NCI-H526 (cell line): ENCODE measurements at regions not wholly inside any gene's neighbourhood (a gene's known extent, or its start where the extent isn't known, plus 50 kb on each side); places are given as distances from the start of the nearest gene placed in this dataset.
A peak's percentile ranks its signal among the peaks of the same experiment; 100 is the strongest.

Experiments
- DNase-seq, 2 experiments: peaks; one replicate each; lab custom pipeline; 2025; lab: John Stamatoyannopoulos, UW

DNA sequence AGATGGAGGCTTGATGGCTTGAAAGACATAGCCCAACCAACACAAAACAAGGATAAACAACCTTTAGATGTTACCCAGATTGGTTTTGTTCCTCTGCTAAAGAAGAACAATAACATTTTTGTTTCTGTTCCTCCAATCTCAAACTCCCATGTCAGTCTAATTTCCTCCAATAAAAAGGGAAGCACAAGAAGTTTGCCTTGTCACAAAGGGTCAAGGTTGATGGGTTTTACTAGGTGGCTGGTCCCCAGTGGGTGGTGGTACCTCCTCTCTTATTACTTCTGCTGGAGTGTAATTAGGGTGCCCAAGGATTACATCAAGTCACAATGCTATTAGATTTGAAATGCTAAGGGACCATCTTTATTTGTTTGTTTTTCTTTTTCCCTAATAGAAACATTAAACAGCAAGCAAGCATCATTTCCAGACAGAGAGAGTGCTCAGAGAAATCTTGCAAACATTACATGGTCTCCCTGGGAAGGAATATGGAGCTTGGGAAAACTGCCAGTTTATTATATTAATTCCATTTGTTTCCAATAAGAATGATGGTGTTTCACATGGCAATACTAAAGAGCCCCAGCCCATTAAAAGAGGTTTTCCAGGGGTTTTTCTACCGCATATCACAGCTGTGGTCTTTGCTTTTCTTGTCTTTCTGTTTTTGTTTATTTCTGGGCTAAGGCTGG lies 78.3 kb upstream of the AOAH start:
- no peak for DNase-seq

DNA sequence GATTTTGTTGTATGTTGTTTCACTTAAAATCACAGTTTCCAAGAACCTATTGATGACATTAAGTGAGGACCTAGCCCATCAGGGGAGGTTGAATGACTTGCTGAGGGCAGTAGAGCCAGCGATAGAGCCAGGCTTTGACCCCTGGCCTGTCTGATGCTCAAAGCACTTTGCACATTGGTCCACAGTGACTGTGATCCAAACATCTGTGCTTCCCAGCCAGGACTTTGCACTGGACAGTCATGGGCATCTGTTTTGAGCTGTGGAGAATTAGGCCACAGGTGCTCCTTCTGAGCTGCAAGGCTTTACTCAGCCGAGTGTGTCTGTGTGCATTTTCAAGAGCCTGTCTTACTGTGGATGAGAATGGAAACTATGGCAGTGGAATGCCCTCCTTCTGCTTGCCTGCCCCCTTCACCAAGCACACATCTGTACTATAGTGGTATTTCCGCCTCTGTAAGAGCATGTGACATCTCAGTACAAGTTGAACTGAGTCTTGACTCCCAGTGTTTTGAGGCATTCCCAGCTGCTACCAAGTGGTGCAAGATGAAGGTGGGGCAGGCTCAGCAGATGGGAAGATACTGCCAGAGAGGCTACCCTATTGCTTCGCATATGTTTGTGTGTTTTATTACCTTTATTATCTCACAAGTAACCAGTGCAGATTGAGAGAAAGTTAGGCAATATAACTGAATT lies 72.7 kb upstream of the AOAH start:
- DNase-seq, result no peak

GRCh38 chr7:36795451-36796021 lies 71.2 kb upstream of the AOAH start:
- DNase-seq, result no peak

- DNase-seq, result peak in 1 of 2 experiments; percentile 13
Measured at GRCh38 chr7:36794689-36795088, 70.4 kb upstream of the AOAH start.

DNA sequence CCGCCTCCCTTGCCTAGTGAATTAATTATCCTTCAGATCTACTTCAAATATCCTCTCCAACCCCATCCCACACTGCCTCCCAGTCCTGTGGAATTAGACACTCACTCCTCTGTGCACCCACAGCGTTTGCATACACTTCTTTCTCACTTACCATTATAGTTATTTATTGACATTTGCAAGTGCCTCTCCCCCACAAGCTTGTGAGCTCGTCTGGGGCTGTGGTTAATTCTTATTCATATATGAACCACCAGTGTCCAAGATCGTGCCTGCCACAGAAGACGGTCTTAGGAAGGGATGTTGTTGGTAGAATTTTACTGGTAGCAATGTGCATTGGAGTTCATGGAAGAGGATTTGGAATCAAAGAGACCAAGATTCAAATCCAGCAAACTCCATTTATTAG lies 68.1 kb upstream of the AOAH start:
- DNase-seq, result no peak

GRCh38 chr7:36790311-36790787 lies 66.1 kb upstream of the AOAH start:
- DNase-seq, result no peak

DNA sequence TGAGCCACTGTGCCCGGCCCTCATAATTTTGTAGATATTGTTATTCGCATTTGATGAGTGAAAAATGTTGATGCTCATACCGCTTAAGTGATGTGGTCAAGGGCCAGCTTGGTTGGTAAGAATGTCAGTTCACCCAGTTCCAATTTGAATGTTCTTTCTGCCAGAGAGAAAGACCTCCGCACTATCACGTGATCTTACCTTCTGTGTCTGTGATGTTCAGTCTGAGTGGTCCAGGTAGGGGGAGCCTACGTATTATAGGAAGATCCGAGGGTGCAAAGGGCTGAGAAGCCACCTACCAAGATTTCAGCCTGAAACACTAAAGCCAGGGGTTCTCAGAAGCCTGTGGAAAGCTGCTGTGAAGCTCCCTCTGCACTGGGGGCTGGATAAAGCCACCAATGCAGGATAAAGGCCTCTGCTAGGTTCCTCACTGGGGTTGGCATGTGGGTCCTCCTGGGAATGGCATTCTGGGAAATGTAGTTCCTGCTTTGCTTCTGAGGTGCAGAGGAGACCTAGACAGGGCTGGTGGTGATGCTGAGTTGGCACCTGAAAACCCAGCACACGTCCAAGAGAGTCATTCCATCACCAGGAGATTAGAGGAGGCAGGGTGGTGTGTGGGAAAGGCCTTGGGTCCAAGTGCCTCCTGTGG lies 64.7 kb upstream of the AOAH start:
- no peak for DNase-seq

DNA sequence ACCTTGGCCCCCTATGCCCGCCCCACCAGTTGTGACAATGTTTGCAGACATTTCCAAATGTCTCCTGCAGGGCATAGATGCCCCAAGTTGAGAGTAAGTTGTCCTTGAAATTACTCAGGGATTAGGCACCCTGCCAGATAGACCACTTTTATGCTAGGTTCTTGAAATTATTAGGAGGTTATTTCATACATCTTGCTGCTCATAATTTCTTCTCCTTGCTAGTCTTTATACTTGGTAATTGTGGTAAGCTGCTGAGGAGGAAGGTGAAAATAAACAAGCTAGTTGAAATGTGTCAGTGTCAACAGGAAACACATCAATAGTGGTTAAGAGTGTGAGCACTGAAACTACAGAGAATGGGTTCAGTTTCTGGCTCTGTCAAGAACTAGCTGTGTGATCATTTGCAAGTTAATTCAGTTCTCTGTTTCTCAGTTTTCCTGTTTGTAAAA lies 63.7 kb upstream of the AOAH start:
- DNase-seq, result no peak

DNA sequence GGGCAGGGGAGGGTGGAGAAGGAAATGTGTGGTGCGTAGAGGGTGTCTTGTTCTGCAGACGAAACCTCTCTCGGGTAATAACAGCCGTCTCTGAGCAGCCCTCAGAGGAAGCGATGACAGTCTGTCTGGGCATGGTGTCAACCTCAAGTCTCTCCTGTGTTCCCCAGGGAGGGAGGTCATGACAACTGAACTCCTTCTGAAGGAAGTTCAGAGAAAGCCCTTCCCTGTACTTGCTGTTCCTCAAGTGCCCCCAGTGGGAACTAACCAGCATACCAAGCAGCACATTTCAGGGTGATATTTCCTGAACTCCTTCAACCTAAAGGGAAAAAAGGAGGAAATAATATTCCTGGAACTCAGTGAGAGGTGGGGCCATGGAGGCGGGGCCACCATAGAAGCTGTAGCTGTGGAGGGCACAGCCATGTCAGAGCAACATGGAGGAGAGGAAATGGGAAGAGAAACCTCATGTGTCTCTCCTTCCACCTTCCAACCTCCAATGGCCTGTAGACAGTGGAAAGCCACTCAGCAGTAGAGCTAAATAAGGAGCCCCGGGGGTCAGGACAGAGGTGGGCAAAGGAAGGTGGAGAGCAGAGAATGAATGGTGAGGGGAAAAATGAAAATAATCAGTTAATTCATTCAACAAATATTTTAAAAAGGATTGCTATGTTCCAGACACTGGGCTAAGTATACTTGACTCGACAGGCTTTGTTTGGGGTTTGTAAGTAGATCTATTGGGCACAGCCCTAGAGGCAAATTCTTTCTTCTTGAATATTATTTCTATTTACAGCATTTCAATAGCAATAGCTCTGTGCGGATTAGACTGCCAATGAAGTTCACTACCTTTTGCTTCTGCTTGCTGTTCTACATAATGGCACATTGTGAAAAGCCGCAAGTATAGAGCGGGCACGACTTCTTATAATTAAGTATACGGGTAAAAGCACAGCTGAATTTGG lies 61.0 kb upstream of the AOAH start:
- no peak for DNase-seq

DNA sequence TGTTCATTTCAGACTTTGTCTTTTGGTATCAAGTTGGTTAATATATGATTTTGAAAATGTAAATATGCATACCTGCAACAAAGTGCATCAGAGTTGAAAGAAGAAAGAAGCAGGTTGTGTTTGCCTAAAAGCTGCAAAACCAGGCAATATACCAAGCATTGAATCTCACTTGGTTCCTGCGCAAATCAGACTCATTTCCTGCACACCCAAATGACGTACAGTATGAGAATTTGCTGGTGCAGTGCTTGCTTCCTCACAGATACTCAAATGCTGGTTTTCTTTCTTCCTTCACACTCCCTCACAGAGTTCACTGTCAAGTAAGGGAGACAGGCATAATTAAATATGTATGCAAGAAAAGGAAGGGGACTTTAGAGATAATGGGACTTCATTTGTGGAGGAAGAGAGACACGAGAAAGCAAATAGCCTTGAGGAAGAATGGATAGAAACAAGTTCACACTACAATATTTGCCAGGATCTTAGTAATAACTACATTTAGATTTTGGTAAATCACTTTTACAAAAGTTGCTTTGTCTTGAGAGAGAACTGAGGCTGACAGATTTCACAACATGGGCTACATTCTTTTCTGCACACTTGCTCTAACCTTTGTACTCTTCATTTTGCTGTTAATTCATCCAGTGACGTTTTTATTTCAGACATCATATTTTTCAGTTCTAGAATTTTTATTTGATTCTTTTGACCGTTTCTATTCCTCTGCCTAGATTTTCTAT lies 56.9 kb upstream of the AOAH start:
- DNase-seq, result no peak

GRCh38 chr7:36777855-36778254 lies 53.6 kb upstream of the AOAH start:
- DNase-seq, result no peak

GRCh38 chr7:36777062-36777461 lies 52.8 kb upstream of the AOAH start:
- no peak for DNase-seq

- no peak for DNase-seq
Measured at GRCh38 chr7:36775676-36776075, 51.4 kb upstream of the AOAH start.

DNA sequence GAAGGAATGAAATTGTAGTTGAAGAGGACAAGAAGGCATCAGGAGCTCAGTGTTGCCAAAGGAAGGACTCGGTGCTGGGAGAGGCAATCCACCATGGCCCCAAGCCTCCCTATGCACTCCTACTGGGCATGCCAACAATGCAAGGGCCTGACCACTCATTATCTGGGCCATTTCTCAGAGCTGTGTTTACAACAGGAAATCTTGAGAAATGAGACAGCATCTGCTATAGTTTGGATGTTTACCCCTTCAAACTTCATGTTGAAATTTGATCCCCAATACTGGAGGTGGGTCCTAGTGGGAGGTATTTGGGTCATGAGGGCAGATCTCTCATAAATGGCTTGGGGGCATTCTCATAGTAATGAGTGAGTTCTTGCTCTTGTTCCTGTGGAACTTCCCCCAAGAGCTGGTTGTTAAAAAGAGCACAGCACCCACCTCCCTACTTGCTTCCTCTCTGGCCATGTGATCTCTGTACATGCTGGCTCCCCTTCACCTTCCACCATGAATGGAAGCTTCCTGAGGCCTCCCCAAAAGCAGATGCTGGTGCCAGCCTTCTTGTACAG lies 50.8 kb upstream of the AOAH start:
- DNase-seq, result no peak
